Stimulated activated CD8-positive, alpha-beta memory T cell treated with anti-CD3 and anti-CD28 coated beads, Interleukin-4, amount 100 ng/mL, for 1 hour (primary cell): ENCODE measurements at regions not wholly inside any gene's neighbourhood (a gene's known extent, or its start where the extent isn't known, plus 50 kb on each side); places are given as distances from the start of the nearest gene placed in this dataset.

Source experiments
- DNase-seq, 2 donors: peaks; one replicate each; pipeline ENCODE4 v3.0.0-alpha.2; 2020; ENCODE audit warnings: low read depth in 2 of 2, low spot score in 1 of 2

- no peak for DNase-seq
Observed at GRCh38 chr1:208418667-208419066, 174.5 kb upstream of the PLXNA2 start.

- no peak for DNase-seq
Observed at GRCh38 chr1:208419746-208420420, 175.7 kb upstream of the PLXNA2 start.

- DNase-seq, result no peak
Observed at GRCh38 chr1:208420696-208421095, 176.5 kb upstream of the PLXNA2 start.

- DNase-seq, result no peak
Observed at GRCh38 chr1:208421486-208421885, 177.3 kb upstream of the PLXNA2 start.

- no peak for DNase-seq
Observed at GRCh38 chr1:208423526-208423925, 179.3 kb upstream of the PLXNA2 start.

DNA sequence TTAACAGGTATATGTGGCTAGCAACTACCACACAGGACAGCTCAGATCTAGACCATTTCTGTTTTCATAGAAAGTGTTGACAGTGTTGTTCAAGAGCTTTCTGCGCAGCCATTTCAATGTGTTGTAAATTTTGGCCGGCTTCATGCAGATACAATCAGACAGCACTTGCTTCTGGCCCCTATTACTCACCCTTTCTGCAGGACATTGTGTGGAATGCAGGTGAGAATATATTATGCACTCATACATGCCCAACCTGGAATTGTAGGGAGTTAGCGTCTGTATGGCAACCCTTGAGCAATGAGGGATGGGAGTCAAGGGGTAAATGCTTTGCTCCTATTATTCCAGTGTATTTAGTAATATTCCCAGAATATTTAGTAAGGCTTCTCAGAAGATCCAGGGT, 180.9 kb upstream of the PLXNA2 start:
- DNase-seq, result no peak

GRCh38 chr1:208430220-208430619, 186.0 kb upstream of the PLXNA2 start:
- DNase-seq, result no peak

- no peak for DNase-seq
Observed at GRCh38 chr1:208431721-208432120, 187.5 kb upstream of the PLXNA2 start.

GRCh38 chr1:208432346-208432745, 188.2 kb upstream of the PLXNA2 start:
- no peak for DNase-seq

DNA sequence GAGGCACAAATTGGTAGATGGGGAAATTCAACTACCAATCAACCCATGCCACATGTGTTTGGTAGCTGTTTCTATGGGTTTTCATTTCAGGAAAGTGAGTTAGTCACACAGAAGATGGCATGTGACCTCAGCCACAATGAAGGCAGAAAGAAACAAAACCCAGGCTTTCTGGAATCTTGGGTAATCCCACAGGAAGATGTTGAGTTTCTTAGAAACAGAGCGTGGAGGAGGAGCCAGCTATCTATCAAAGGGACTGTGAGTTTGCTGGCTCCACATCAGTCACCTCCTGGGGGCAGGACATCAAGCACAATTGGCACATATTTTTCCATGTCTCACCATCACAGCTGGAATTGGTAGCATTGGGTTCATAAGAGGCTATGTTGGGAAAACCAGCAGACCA, 188.9 kb upstream of the PLXNA2 start:
- no peak for DNase-seq

GRCh38 chr1:208433971-208434370, 189.8 kb upstream of the PLXNA2 start:
- DNase-seq, result no peak

DNA sequence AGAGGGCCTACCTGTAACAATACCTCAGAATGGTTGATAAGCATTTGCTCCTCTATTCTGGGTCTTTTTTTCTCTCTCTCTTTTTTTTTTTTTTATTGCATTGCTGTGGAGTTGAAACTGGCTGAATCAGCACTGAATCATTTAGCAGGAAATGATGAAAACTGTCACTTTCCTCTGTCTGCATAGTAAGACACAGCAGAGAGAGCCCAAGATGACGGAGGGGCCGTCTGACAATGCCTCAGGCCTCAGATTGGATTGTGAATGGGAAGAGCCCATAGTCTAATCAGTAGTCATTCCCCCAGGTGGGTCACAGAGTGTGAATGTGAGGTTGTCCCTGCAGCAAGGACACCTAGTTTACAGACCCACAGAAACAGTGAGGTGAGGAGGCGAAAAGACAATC, 193.2 kb upstream of the PLXNA2 start:
- DNase-seq, result no peak

DNA sequence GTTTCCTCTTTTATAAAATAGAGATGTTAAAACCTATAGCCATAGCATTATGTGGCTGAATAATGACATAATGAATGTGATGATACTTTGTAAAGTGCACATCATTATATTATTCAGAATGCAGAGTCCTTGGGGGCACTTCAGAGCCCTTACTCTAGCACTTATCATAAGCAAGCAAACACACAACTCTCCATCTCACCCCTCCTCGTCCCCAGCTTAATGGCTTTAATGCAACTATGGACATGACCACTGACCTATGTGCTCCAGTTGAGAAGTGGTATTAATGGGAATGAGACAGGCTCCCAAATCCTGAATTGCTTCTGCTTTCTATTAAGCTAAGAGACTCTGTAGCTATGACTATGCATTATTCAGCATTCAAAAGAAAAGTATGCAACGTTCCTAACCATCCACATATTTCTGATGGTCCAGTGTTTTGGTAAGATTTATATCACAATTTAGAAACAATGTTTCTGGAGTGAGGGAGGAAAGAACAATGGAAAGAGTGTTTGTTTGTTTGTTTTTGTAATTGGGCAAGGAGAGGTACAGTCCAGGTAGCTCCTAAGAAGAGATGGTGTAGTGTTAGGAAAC, 194.0 kb upstream of the PLXNA2 start:
- DNase-seq, result no peak

GRCh38 chr1:208445758-208446203, 201.6 kb upstream of the PLXNA2 start:
- no peak for DNase-seq

DNA sequence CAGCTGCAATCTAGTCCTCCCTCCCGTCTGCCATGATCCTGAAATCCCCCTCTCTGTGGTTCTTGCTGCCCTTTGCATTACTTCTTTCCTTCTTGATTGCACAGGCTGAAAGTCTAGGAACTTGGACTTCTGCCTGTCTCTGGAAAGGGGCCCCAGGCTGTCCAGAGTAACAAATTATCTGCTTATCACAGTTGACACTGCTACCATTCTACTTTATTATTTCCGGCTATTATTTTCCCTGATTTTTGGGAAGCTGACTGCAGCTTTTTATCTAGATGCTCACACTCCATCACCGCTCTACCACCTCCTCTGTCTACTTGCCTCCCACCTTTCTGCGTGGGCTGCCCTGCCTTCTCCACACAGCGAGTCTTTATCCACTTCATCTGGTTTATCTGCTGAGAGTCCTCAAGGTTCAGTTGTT, 202.1 kb upstream of the PLXNA2 start:
- no peak for DNase-seq

DNA sequence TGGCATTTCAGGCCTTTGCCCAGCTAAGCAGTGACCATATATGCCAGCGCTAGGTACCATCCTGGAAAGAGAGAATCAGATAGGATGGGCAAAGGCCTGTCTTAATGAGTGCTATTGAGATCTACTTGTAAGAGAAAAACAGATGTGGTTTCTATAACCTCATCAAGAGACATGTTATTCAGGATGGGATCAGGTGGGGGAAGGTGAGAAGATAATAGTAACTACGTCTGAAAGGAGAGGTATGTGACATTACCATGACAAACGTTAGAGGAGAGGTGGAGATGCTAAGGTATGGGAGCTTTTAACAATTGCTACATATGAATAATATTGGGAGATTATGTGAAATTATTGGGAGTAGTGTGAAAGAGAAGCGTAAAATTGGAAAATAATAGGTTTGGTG, 204.2 kb upstream of the PLXNA2 start:
- no peak for DNase-seq

- DNase-seq, result no peak
Observed at GRCh38 chr1:208449951-208450350, 205.8 kb upstream of the PLXNA2 start.

- DNase-seq, result no peak
Observed at GRCh38 chr1:208450958-208451357, 206.8 kb upstream of the PLXNA2 start.

GRCh38 chr1:208455821-208456220, 211.6 kb upstream of the PLXNA2 start:
- no peak for DNase-seq

- DNase-seq, result no peak
Observed at GRCh38 chr1:208456487-208456886, 212.3 kb upstream of the PLXNA2 start.

GRCh38 chr1:208460823-208461222, 216.6 kb upstream of the PLXNA2 start:
- DNase-seq, result no peak

GRCh38 chr1:208461680-208462079, 217.5 kb upstream of the PLXNA2 start:
- no peak for DNase-seq

GRCh38 chr1:208462761-208463160, 218.6 kb upstream of the PLXNA2 start:
- DNase-seq, result no peak
